ENCODE measurements at regions not wholly inside any gene's neighbourhood (a gene's known extent, or its start where the extent isn't known, plus 50 kb on each side); places are given as distances from the start of the nearest gene placed in this dataset.
"Not testable (repeated sequence)": the region's sequence is repeated elsewhere in the genome, so short reads cannot be mapped to it uniquely, and the experiment has no call there.

GRCh38 chr5:40453689-40454088, 226.0 kb upstream of the PTGER4 start:
- no peak for DNase-seq

DNA sequence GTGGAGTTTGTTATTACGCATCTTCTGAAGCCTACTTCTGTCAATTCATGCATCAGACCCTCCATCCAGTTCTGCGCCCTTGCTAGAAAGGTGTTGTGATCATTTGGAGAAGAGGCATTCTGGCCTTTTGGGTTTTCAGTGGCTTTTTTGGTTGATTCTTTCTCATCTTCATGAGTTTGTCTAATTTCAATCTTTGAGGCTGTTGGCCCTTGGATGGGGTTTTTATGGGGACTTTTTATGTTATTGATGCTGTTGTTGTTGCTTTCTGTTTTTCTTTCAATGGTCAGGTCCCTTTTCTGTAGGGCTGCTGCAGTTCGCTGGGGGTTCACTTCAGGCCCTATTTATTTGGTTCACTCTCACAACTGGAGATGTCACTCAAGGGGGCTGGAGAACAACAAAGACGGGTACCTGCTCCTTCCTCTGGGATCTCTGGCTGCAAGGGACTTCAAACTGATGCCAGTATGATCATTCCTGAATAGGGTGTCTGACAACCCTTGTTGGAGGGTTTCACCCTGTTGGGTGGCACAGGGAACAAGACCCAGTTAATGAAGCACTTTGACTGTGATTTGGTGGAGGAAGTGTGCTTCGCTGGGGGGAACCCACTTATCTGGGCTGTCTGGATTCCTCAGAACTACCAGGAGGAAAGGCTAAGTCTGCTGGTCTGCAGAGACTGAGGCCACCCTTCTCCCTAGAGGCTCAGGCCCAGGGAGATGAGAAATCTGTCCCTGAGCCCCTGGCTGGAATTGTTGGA, 226.7 kb upstream of the PTGER4 start:
- no peak for DNase-seq

GRCh38 chr5:40447438-40447837, 232.3 kb upstream of the PTGER4 start:
- no peak for DNase-seq

DNA sequence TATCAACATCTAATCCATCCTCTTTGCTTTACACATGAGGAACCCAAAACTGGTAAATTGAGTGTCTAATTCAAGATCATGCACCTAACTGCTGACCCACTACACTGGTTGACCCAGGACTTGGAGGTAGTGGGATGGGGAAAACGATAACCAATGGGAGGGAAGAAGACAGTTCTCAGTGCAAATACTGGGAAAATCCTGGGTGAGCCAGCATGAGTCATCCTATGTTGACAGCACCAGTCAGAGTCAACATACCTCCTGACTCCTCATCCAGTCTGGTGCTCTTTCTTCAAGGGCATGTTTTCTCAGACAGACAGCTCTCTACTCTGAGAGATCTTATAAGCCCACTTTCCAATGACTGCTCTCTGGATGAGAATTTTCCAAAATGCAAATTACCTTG, 232.8 kb upstream of the PTGER4 start:
- no peak for DNase-seq

DNA sequence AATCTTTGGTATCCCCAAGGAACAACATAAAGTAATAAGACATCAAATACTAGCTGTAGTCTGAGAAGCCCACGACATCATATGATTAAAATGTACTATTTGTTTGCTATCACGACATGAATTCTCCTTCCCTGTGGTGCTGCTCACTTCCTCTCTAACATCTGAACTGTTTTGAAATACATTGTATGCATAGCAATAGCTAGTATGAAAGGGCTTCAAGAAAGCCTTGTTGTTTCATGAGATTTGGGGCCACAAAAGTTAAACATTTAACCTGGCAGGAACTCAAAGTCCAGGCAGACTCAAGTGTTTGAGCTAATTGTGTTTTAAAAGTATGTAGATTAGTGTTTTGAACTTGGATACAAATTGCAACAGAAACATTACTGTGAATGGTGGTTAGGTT, 237.4 kb upstream of the PTGER4 start:
- DNase-seq: no peak

DNA sequence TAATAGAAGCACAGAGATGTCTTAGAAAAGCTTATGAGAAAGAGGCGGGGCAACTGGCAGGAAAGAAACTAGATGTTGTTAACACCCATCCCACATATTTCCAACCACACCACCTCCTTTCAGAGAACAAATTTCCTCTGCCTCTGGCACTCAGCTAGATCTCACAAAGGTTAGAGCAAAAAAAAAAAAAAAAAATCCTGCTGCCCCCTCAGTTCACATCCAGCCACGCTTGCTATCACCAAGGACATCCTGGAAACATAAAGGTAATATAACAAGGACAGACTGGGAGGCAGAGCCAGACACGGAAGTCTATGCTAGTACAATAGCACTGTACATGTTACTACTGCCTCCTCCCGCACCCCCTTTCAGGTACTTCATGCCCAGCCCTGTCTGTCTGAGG, 238.0 kb upstream of the PTGER4 start:
- no peak for DNase-seq

- no peak for DNase-seq
These were observed 239.0 kb upstream of the PTGER4 start for GRCh38 chr5:40440746-40441145.

- not testable (repeated sequence) for DNase-seq
These were observed 240.6 kb upstream of the PTGER4 start for GRCh38 chr5:40439103-40439502.

DNA sequence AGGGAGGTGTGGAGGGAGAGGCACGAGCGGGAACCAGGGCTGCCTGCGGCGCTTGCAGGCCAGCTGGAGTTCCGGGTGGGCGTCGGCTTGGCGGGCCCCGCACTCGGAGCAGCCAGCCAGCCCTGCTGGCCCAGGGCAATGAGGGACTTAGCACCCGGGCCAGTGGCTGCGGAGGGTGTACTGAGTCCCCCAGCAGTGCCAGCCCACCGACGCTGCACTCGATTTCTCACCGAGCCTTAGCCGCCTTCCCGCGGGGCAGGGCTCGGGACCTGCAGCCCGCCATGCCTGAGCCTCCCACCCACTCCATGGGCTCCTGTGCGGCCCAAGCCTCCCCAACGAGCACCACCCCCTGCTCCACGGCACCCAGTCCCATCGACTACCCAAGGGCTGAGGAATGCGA, 241.1 kb upstream of the PTGER4 start:
- DNase-seq: not testable (repeated sequence)

GRCh38 chr5:40437452-40437861, 242.3 kb upstream of the PTGER4 start:
- DNase-seq: no peak

DNA sequence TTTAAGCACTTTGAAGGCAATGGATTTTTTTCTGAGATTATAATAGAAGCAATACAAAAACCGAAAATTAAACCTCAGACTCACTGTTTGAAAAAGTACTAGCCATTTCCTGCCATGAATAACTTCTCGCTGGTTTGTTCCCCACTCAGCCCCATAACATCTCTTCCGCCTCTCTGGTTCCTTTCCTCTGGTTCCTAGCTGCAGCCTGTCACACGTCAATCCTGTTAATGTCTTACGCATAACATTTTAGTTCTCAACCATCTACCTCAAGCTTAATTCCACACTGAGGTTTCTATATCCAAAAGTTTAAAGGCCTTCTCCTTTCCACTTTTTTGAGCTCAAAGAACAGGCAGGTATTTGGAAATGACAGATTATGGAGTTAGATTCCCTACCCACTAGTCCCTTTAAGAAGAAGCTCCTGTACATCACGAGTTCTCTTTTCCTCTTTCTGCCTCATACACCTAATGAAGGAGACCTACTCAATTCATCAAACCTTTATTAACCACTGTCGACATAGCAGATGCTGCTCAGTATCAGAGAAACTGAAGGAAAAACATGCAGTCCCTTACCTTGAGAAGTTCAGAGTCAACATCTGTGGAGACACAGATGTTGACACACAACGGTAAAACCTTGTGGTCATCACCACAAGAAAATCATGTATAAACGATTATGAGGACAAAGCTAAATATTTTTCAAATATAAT, 243.0 kb upstream of the PTGER4 start:
- no peak for DNase-seq

GRCh38 chr5:40435706-40436105, 244.0 kb upstream of the PTGER4 start:
- DNase-seq: not testable (repeated sequence)

DNA sequence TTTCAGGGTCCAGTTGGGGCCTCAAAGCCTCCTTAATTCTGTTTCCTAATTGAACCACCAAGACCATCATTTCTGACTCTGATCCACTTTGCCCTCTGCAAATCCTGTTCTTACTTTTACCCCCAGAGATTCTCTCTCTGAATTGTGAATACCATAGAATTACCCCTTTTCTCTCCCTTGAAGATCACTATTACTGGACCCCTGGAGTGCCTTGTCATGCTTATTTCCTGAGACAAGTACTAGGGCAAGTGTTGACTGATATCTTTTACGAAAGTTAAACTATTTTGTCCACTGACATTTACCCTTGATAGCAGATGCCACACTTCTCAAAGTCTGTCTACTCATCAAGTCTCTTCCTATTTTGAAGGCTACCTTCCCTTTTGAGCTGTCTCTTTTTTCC, 246.9 kb upstream of the PTGER4 start:
- no peak for DNase-seq

GRCh38 chr5:40431734-40432133, 248.0 kb upstream of the PTGER4 start:
- no peak for DNase-seq

DNA sequence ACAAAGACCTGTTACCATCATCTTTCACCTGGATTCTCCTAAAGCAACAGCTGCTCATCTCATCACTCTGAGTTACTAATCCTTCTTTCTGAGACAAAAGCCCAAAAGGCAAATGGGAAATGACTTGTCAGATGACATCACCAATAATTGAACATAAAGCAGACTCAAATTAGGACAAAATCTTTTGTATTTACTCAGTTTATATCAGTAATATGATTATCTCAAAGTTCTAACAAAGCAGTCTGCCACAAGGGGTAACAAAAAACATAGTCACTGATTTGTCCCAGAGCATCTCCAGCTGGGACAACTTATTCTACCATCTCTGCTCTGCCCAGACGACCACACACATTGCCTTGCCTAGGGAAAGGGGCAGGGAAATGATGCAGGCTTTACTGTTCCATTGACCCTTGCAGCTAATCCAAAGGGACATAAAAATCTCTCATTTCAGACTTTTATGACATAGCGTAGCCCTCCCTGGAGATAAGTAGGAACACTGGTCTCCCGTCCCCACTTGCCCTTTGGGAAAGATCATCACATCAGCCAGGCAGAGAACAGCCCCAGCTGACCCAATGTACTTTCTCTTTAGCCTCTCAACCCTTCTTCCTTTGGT, 249.5 kb upstream of the PTGER4 start:
- no peak for DNase-seq

GRCh38 chr5:40429258-40430100, 250.2 kb upstream of the PTGER4 start:
- DNase-seq: no peak

DNA sequence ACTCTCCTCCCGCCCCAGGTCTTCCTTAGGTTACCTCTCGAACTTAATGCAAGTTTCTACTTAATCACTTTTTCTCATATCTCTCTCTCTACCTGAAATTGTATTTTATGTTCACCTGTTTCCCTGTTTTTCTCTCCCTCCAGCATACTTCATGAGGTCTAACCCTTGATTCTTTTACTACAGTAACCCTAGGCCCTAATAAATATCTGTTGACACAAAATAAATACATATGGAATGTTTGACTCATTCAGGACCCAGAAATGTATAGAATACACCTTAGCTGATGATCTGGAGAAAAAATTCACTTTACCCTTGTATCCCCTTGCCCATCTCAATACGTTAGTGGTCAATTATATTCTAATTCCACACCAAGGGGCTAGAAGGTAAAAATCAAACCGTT, 250.9 kb upstream of the PTGER4 start:
- no peak for DNase-seq

DNA sequence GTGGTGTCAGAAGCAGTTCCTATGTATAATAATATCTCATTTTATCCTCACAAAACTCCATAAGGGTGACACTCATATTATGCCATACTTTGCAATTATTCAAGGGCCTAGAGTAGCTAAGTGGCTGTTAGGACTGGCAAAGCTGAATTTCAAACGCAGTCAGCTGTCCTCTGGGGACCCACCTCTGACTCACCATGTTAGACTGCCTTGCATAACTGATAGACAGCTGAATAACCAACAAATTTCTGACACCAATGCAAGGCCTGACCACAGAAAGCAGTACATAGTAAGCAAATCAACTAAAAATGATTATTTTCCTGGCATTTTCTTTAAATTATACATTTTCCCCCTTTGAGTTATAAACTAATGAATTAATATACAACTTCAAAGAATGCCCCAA, 251.6 kb upstream of the PTGER4 start:
- DNase-seq: no peak

DNA sequence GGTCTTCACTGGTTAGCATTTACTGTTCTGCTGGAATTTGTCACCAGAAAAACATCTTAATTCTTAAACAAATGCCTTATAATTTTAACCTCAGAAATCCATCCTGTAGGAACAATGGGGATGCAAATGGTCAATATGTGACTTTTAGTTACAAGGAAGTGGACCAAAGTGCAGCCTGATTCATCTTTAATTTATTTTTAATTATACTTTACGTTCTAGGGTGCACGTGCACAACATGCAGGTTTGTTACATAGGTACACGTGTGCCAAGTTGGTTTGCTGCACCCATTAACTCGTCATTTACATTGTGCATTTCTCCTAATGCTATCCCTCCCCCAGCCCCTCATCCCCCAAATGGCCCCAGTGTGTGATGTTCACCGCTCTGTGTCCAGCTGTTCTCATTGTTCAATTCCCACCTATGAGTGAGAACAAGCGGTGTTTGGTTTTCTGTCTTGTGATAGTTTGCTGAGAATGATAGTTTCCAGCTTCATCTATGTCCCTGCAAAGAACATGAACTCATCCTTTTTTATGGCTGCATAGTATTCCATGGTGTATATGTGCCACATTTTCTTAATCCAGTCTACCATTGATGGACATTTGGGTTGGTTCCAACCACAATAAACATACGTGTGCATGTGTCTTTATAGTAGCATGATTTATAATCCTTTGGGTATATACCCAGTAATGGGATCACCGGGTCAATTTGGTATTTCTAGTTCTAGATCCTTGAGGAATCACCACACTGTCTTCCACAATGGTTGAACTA, 262.5 kb upstream of the PTGER4 start:
- DNase-seq: not testable (repeated sequence)

GRCh38 chr5:40416588-40416987, 263.1 kb upstream of the PTGER4 start:
- DNase-seq: no peak

DNA sequence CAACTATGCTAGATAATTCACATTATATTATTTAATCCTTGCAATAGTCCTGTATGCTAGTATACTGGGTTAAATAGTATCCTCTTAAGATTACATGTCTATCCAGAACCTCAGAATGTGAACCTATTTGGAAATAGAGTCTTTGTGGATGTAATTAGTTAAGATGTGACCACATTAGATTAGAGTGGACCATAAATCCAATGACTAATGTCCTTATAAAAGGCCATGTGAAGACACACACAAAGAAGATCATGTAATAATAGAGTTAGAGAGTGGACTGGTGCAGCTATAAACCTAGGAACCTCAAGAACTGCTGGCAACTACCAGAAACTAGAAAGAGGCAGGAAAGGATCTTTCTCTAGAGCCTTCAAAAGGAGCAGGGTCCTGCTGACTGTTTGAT, 263.6 kb upstream of the PTGER4 start:
- DNase-seq: no peak
